Prostate gland (tissue), 2 donors: ENCODE measurements at regions not wholly inside any gene's neighbourhood (a gene's known extent, or its start where the extent isn't known, plus 50 kb on each side); places are given as distances from the start of the nearest gene placed in this dataset.

Experiments used
- POLR2A ChIP-seq: fragments of 450-650 bp; IDR thresholded peaks from one replicate; pipeline ENCODE4 v1.6.1; 2016; ENCODE audit warnings: antibody characterized with exemption, mild to moderate bottlenecking
- TF ChIP-seq, protein P1 (sequence below), 4 experiments: fragments of 200-600 bp in 2 of 4; fragments of 450-650 bp in 2 of 4; sonication (generic) in 2 of 4; IDR thresholded peaks; 1 replicate in 3 of 4; 2 replicates in 1 of 4; pipeline ENCODE4 v1.5.1; 2016 to 2019; ENCODE audit warnings: antibody characterized with exemption in 4 of 4, mild to moderate bottlenecking in 2 of 4, moderate library complexity in 2 of 4

GRCh38 chr6:14917109-14917910 is 328.6 kb upstream of the JARID2 start:
- TF ChIP-seq, protein P1, sequence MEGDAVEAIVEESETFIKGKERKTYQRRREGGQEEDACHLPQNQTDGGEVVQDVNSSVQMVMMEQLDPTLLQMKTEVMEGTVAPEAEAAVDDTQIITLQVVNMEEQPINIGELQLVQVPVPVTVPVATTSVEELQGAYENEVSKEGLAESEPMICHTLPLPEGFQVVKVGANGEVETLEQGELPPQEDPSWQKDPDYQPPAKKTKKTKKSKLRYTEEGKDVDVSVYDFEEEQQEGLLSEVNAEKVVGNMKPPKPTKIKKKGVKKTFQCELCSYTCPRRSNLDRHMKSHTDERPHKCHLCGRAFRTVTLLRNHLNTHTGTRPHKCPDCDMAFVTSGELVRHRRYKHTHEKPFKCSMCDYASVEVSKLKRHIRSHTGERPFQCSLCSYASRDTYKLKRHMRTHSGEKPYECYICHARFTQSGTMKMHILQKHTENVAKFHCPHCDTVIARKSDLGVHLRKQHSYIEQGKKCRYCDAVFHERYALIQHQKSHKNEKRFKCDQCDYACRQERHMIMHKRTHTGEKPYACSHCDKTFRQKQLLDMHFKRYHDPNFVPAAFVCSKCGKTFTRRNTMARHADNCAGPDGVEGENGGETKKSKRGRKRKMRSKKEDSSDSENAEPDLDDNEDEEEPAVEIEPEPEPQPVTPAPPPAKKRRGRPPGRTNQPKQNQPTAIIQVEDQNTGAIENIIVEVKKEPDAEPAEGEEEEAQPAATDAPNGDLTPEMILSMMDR (IDR thresholded peaks at IDR 0.05), result no peak
- no peak for TF ChIP-seq POLR2A
